BJ (cell line): ENCODE measurements at regions not wholly inside any gene's neighbourhood (a gene's known extent, or its start where the extent isn't known, plus 50 kb on each side); places are given as distances from the start of the nearest gene placed in this dataset.

Experiments used
- CTCF ChIA-PET: fragments of 350-600 bp; formaldehyde crosslinking; extraction: SDS; loops from one replicate; lab custom pipeline; 2021; ENCODE audit warnings: antibody characterized with exemption, inconsistent platforms; lab: Yijun Ruan, JAX
- POLR2A ChIA-PET: fragments of 300-600 bp; sonication (Branson Sonifier 250); formaldehyde crosslinking; extraction: SDS; loops from one replicate; lab custom pipeline; 2021; ENCODE audit warnings: antibody characterized with exemption; lab: Charles Lee
- DNase-seq: peaks from one replicate; pipeline ENCODE4 v3.0.0-alpha.2; 2011; ENCODE audit warnings: low read depth
- H3K27me3 ChIP-seq: 2 replicates; pipeline ENCODE4 v1.6.0; 2011; ENCODE audit warnings: low read length; ENCODE audit not compliant: control insufficient read depth, insufficient read depth
- H3K36me3 ChIP-seq: 2 replicates; pipeline ENCODE4 v1.5.1; 2011; ENCODE audit warnings: low read length; ENCODE audit not compliant: control insufficient read depth, insufficient read depth
- H3K4me3 ChIP-seq: 2 replicates; pipeline ENCODE4 v1.5.1; 2011; ENCODE audit warnings: low read depth, mild to moderate bottlenecking, control low read depth, low read length
- CTCF ChIP-seq: IDR thresholded peaks from 2 replicates; pipeline ENCODE4 v1.5.1; 2011; ENCODE audit warnings: low read depth, mild to moderate bottlenecking, control low read depth, inconsistent platforms, low read length, moderate library complexity; ENCODE audit not compliant: insufficient read depth

GRCh38 chr18:29251681-29252080 is 1074.8 kb upstream of the CDH2 start:
- POLR2A ChIA-PET: no interaction called here
- no peak for TF ChIP-seq CTCF
- DNase-seq: no peak
- CTCF ChIA-PET: no interaction called here
- Histone ChIP-seq H3K27me3 (no peaks in the 10 kb centered on the region), H3K4me3 (no peak overlapping the region), H3K36me3 (no peaks in the 10 kb centered on the region)

GRCh38 chr18:29250843-29251242 is 1073.9 kb upstream of the CDH2 start:
- CTCF ChIA-PET: no interaction called here
- no peaks in the 10 kb centered on the region for H3K36me3 ChIP-seq
- no peak for DNase-seq
- H3K4me3 ChIP-seq: no peak overlapping the region
- TF ChIP-seq CTCF: no peak
- POLR2A ChIA-PET: no interaction called here
- no peaks in the 10 kb centered on the region for H3K27me3 ChIP-seq

GRCh38 chr18:29250259-29250658 is 1073.3 kb upstream of the CDH2 start:
- H3K36me3 ChIP-seq: no peaks in the 10 kb centered on the region
- CTCF ChIA-PET: no interaction called here
- no peak overlapping the region for H3K4me3 ChIP-seq
- TF ChIP-seq CTCF: no peak
- no peaks in the 10 kb centered on the region for H3K27me3 ChIP-seq
- POLR2A ChIA-PET: no interaction called here
- no peak for DNase-seq

- no peak for DNase-seq
- TF ChIP-seq CTCF: no peak
- ChIA-PET CTCF (no interaction called here), POLR2A (no interaction called here)
- Histone ChIP-seq H3K36me3 (no peaks in the 10 kb centered on the region), H3K4me3 (no peak overlapping the region), H3K27me3 (no peaks in the 10 kb centered on the region)
Observed at GRCh38 chr18:29248805-29249204, 1071.9 kb upstream of the CDH2 start.

GRCh38 chr18:29241199-29241598 is 1064.3 kb upstream of the CDH2 start:
- ChIA-PET CTCF (interaction anchor here (1.1 kb wide), 1 partner anchor 68 kb away, joined by 3 read pairs; no protein-coding TSS in a partner anchor), POLR2A (no interaction called here)
- no peak for DNase-seq
- Histone ChIP-seq H3K36me3 (no peaks in the 10 kb centered on the region), H3K27me3 (no peaks in the 10 kb centered on the region), H3K4me3 (no peak overlapping the region)
- no peak for TF ChIP-seq CTCF
